ENCODE measurements at regions not wholly inside any gene's neighbourhood (a gene's known extent, or its start where the extent isn't known, plus 50 kb on each side); places are given as distances from the start of the nearest gene placed in this dataset.

GRCh38 chr4:15234856-15235126 lies 193.0 kb upstream of the C1QTNF7 start:
- Histone ChIP-seq H3K9ac (ENCODE audit: low read length) (no peak overlapping the region), H3K23ac (ENCODE audit: low read length) (no peak overlapping the region), H3K27ac (ENCODE audit: low read depth, low read length) (no peak overlapping the region), H3K79me2 (ENCODE audit: control insufficient read depth, insufficient read depth, low read length) (no peaks in the 10 kb centered on the region), H3K4me2 (ENCODE audit: low read length) (no peak overlapping the region), H4K5ac (ENCODE audit: low read length) (no peak overlapping the region), H3K27me3 (ENCODE audit: insufficient read depth, low read length, poor library complexity) (no peaks in the 10 kb centered on the region), H3K36me3 (ENCODE audit: control insufficient read depth, insufficient read depth, low read length) (no peaks in the 10 kb centered on the region), H3K56ac (ENCODE audit: low read length) (no peak overlapping the region), H2BK120ac (ENCODE audit: low read depth, low read length) (no peak overlapping the region), H3K18ac (ENCODE audit: low read length) (no peak overlapping the region), H4K8ac (ENCODE audit: low read depth, low read length) (no peak overlapping the region), H2BK15ac (replicated peaks; ENCODE audit: low read depth) (no peak overlapping the region), H2AK5ac (ENCODE audit: low read length) (no peak overlapping the region), H3K79me1 (ENCODE audit: low read length) (no peaks in the 10 kb centered on the region), H2BK5ac (ENCODE audit: low read length) (no peak overlapping the region), H3K4me3 (ENCODE audit: low read length) (no peak overlapping the region), H3K4ac (ENCODE audit: low read depth, low read length) (no peak overlapping the region), H3K4me1 (ENCODE audit: control insufficient read depth, low read depth, low read length) (peaks cover 5% of the 10 kb centered on the region)
- no peak for DNase-seq
- no CpG with 5 or more reads among the region's 2 CpGs for WGBS (ENCODE audit: extremely low coverage, insufficient coverage, low lambda C conversion rate)

- Histone ChIP-seq H3K79me2 (ENCODE audit: control insufficient read depth, insufficient read depth, low read length) (no peaks in the 10 kb centered on the region), H2BK120ac (ENCODE audit: low read depth, low read length) (no peak overlapping the region), H3K79me1 (ENCODE audit: low read length) (no peaks in the 10 kb centered on the region), H3K56ac (ENCODE audit: low read length) (no peak overlapping the region), H2BK5ac (ENCODE audit: low read length) (no peak overlapping the region), H3K4me1 (ENCODE audit: control insufficient read depth, low read depth, low read length) (peaks cover 5% of the 10 kb centered on the region), H3K27me3 (ENCODE audit: insufficient read depth, low read length, poor library complexity) (no peaks in the 10 kb centered on the region), H3K23ac (ENCODE audit: low read length) (no peak overlapping the region), H3K9ac (ENCODE audit: low read length) (no peak overlapping the region), H3K36me3 (ENCODE audit: control insufficient read depth, insufficient read depth, low read length) (no peaks in the 10 kb centered on the region), H2AK5ac (ENCODE audit: low read length) (no peak overlapping the region), H4K5ac (ENCODE audit: low read length) (no peak overlapping the region), H3K4me3 (ENCODE audit: low read length) (no peak overlapping the region), H3K18ac (ENCODE audit: low read length) (no peak overlapping the region), H2BK15ac (replicated peaks; ENCODE audit: low read depth) (no peak overlapping the region), H3K4me2 (ENCODE audit: low read length) (no peak overlapping the region), H3K27ac (ENCODE audit: low read depth, low read length) (no peak overlapping the region), H4K8ac (ENCODE audit: low read depth, low read length) (no peak overlapping the region), H3K4ac (ENCODE audit: low read depth, low read length) (no peak overlapping the region)
- no CpG with 5 or more reads among the region's 2 CpGs for WGBS (ENCODE audit: extremely low coverage, insufficient coverage, low lambda C conversion rate)
- no peak for DNase-seq
Observed at GRCh38 chr4:15235135-15235534, 192.7 kb upstream of the C1QTNF7 start.

GRCh38 chr4:15237648-15238230 lies 190.1 kb upstream of the C1QTNF7 start:
- H3K79me1 ChIP-seq (ENCODE audit: low read length), result no peaks in the 10 kb centered on the region
- no peak overlapping the region for H3K9ac ChIP-seq (ENCODE audit: low read length)
- H3K36me3 ChIP-seq (ENCODE audit: control insufficient read depth, insufficient read depth, low read length), result no peaks in the 10 kb centered on the region
- no peak overlapping the region for H4K5ac ChIP-seq (ENCODE audit: low read length)
- no peak overlapping the region for H4K8ac ChIP-seq (ENCODE audit: low read depth, low read length)
- DNase-seq, result no peak
- no peak overlapping the region for H2BK15ac ChIP-seq (replicated peaks; ENCODE audit: low read depth)
- H3K18ac ChIP-seq (ENCODE audit: low read length), result no peak overlapping the region
- H3K4me2 ChIP-seq (ENCODE audit: low read length), result no peak overlapping the region
- no peak overlapping the region for H2AK5ac ChIP-seq (ENCODE audit: low read length)
- H3K56ac ChIP-seq (ENCODE audit: low read length), result no peak overlapping the region
- peaks cover 4% of the 10 kb centered on the region for H3K4me1 ChIP-seq (ENCODE audit: control insufficient read depth, low read depth, low read length)
- no peaks in the 10 kb centered on the region for H3K79me2 ChIP-seq (ENCODE audit: control insufficient read depth, insufficient read depth, low read length)
- no peak overlapping the region for H2BK120ac ChIP-seq (ENCODE audit: low read depth, low read length)
- H3K23ac ChIP-seq (ENCODE audit: low read length), result no peak overlapping the region
- H2BK5ac ChIP-seq (ENCODE audit: low read length), result no peak overlapping the region
- H3K27ac ChIP-seq (ENCODE audit: low read depth, low read length), result no peak overlapping the region
- H3K27me3 ChIP-seq (ENCODE audit: insufficient read depth, low read length, poor library complexity), result no peaks in the 10 kb centered on the region
- H3K4ac ChIP-seq (ENCODE audit: low read depth, low read length), result no peak overlapping the region
- WGBS (ENCODE audit: extremely low coverage, insufficient coverage, low lambda C conversion rate), result no CpG with 5 or more reads among the region's 3 CpGs
- H3K4me3 ChIP-seq (ENCODE audit: low read length), result no peak overlapping the region

- no peak overlapping the region for H3K4ac ChIP-seq (ENCODE audit: low read depth, low read length)
- no peak overlapping the region for H3K4me2 ChIP-seq (ENCODE audit: low read length)
- no peak overlapping the region for H2BK120ac ChIP-seq (ENCODE audit: low read depth, low read length)
- no peak overlapping the region for H2AK5ac ChIP-seq (ENCODE audit: low read length)
- H3K23ac ChIP-seq (ENCODE audit: low read length), result no peak overlapping the region
- H3K18ac ChIP-seq (ENCODE audit: low read length), result no peak overlapping the region
- H3K4me3 ChIP-seq (ENCODE audit: low read length), result no peak overlapping the region
- no CpG with 5 or more reads among the region's 3 CpGs for WGBS (ENCODE audit: extremely low coverage, insufficient coverage, low lambda C conversion rate)
- H3K27ac ChIP-seq (ENCODE audit: low read depth, low read length), result no peak overlapping the region
- no peak overlapping the region for H2BK5ac ChIP-seq (ENCODE audit: low read length)
- peak; percentile 70 for DNase-seq
- no peaks in the 10 kb centered on the region for H3K4me1 ChIP-seq (ENCODE audit: control insufficient read depth, low read depth, low read length)
- no peak overlapping the region for H4K5ac ChIP-seq (ENCODE audit: low read length)
- H3K79me1 ChIP-seq (ENCODE audit: low read length), result no peaks in the 10 kb centered on the region
- no peak overlapping the region for H4K8ac ChIP-seq (ENCODE audit: low read depth, low read length)
- no peaks in the 10 kb centered on the region for H3K79me2 ChIP-seq (ENCODE audit: control insufficient read depth, insufficient read depth, low read length)
- no peaks in the 10 kb centered on the region for H3K36me3 ChIP-seq (ENCODE audit: control insufficient read depth, insufficient read depth, low read length)
- no peak overlapping the region for H3K9ac ChIP-seq (ENCODE audit: low read length)
- H3K27me3 ChIP-seq (ENCODE audit: insufficient read depth, low read length, poor library complexity), result no peaks in the 10 kb centered on the region
- H3K56ac ChIP-seq (ENCODE audit: low read length), result no peak overlapping the region
- no peak overlapping the region for H2BK15ac ChIP-seq (replicated peaks; ENCODE audit: low read depth)
Observed at GRCh38 chr4:15238720-15239119, 189.1 kb upstream of the C1QTNF7 start.

GRCh38 chr4:15239866-15240265 lies 188.0 kb upstream of the C1QTNF7 start:
- WGBS (ENCODE audit: extremely low coverage, insufficient coverage, low lambda C conversion rate), result no CpG with 5 or more reads among the region's 4 CpGs
- Histone ChIP-seq H3K4me2 (ENCODE audit: low read length) (no peak overlapping the region), H2BK15ac (replicated peaks; ENCODE audit: low read depth) (no peak overlapping the region), H3K4me1 (ENCODE audit: control insufficient read depth, low read depth, low read length) (peaks cover under 1% of the 10 kb centered on the region), H2BK120ac (ENCODE audit: low read depth, low read length) (no peak overlapping the region), H2BK5ac (ENCODE audit: low read length) (no peak overlapping the region), H3K27ac (ENCODE audit: low read depth, low read length) (no peak overlapping the region), H3K9ac (ENCODE audit: low read length) (no peak overlapping the region), H4K5ac (ENCODE audit: low read length) (no peak overlapping the region), H3K56ac (ENCODE audit: low read length) (no peak overlapping the region), H2AK5ac (ENCODE audit: low read length) (no peak overlapping the region), H3K23ac (ENCODE audit: low read length) (no peak overlapping the region), H3K79me1 (ENCODE audit: low read length) (no peaks in the 10 kb centered on the region), H4K8ac (ENCODE audit: low read depth, low read length) (no peak overlapping the region), H3K4me3 (ENCODE audit: low read length) (no peak overlapping the region), H3K79me2 (ENCODE audit: control insufficient read depth, insufficient read depth, low read length) (no peaks in the 10 kb centered on the region), H3K36me3 (ENCODE audit: control insufficient read depth, insufficient read depth, low read length) (no peaks in the 10 kb centered on the region), H3K18ac (ENCODE audit: low read length) (no peak overlapping the region), H3K4ac (ENCODE audit: low read depth, low read length) (no peak overlapping the region), H3K27me3 (ENCODE audit: insufficient read depth, low read length, poor library complexity) (no peaks in the 10 kb centered on the region)
- DNase-seq, result no peak

- Histone ChIP-seq H3K27ac (ENCODE audit: low read depth, low read length) (no peak overlapping the region), H3K27me3 (ENCODE audit: insufficient read depth, low read length, poor library complexity) (no peaks in the 10 kb centered on the region), H3K4ac (ENCODE audit: low read depth, low read length) (no peak overlapping the region), H3K36me3 (ENCODE audit: control insufficient read depth, insufficient read depth, low read length) (no peaks in the 10 kb centered on the region), H3K79me1 (ENCODE audit: low read length) (no peaks in the 10 kb centered on the region), H3K9ac (ENCODE audit: low read length) (no peak overlapping the region), H2BK15ac (replicated peaks; ENCODE audit: low read depth) (no peak overlapping the region), H2BK5ac (ENCODE audit: low read length) (no peak overlapping the region), H4K8ac (ENCODE audit: low read depth, low read length) (no peak overlapping the region), H3K4me2 (ENCODE audit: low read length) (no peak overlapping the region), H2AK5ac (ENCODE audit: low read length) (no peak overlapping the region), H3K56ac (ENCODE audit: low read length) (no peak overlapping the region), H3K23ac (ENCODE audit: low read length) (no peak overlapping the region), H2BK120ac (ENCODE audit: low read depth, low read length) (no peak overlapping the region), H3K18ac (ENCODE audit: low read length) (no peak overlapping the region), H3K4me3 (ENCODE audit: low read length) (no peak overlapping the region), H4K5ac (ENCODE audit: low read length) (no peak overlapping the region), H3K79me2 (ENCODE audit: control insufficient read depth, insufficient read depth, low read length) (no peaks in the 10 kb centered on the region), H3K4me1 (ENCODE audit: control insufficient read depth, low read depth, low read length) (peaks cover 7% of the 10 kb centered on the region)
- WGBS (ENCODE audit: extremely low coverage, insufficient coverage, low lambda C conversion rate), result no CpG with 5 or more reads among the region's 3 CpGs
- no peak for DNase-seq
Observed at GRCh38 chr4:15240764-15241163, 187.1 kb upstream of the C1QTNF7 start.

All from mesendoderm (in vitro differentiated cells).